Ishikawa (cell line): ENCODE measurements at regions not wholly inside any gene's neighbourhood (a gene's known extent, or its start where the extent isn't known, plus 50 kb on each side); places are given as distances from the start of the nearest gene placed in this dataset.

Experiments
- CEBPB ChIP-seq: IDR thresholded peaks from 2 replicates; pipeline ENCODE4 v1.6.1; 2012
- CREB1 ChIP-seq: IDR thresholded peaks from 2 replicates; pipeline ENCODE4 v1.6.1; 2012; ENCODE audit warnings: low read depth
- EGR1 ChIP-seq: IDR thresholded peaks from 2 replicates; pipeline ENCODE4 v1.6.1; 2012
- EP300 ChIP-seq: IDR thresholded peaks from 2 replicates; pipeline ENCODE4 v1.6.1; 2012; ENCODE audit warnings: borderline replicate concordance
- MAX ChIP-seq: IDR thresholded peaks from 2 replicates; pipeline ENCODE4 v1.6.1; 2012
- RAD21 ChIP-seq: IDR thresholded peaks from 2 replicates; pipeline ENCODE4 v1.6.1; 2012; ENCODE audit warnings: low read depth
- TAF1 ChIP-seq: IDR thresholded peaks from 2 replicates; pipeline ENCODE4 v1.6.1; 2012; ENCODE audit warnings: low read depth, mild to moderate bottlenecking
- TCF12 ChIP-seq: IDR thresholded peaks from 2 replicates; pipeline ENCODE4 v1.6.1; 2012; ENCODE audit warnings: low read depth
- TF ChIP-seq, protein P1 (sequence below): IDR thresholded peaks from 2 replicates; pipeline ENCODE4 v1.6.1; 2012; ENCODE audit warnings: low read depth, mild to moderate bottlenecking

GRCh38 chr4:128463006-128463405 lies 175.4 kb upstream of the PGRMC2 start:
- TF ChIP-seq, protein P1, sequence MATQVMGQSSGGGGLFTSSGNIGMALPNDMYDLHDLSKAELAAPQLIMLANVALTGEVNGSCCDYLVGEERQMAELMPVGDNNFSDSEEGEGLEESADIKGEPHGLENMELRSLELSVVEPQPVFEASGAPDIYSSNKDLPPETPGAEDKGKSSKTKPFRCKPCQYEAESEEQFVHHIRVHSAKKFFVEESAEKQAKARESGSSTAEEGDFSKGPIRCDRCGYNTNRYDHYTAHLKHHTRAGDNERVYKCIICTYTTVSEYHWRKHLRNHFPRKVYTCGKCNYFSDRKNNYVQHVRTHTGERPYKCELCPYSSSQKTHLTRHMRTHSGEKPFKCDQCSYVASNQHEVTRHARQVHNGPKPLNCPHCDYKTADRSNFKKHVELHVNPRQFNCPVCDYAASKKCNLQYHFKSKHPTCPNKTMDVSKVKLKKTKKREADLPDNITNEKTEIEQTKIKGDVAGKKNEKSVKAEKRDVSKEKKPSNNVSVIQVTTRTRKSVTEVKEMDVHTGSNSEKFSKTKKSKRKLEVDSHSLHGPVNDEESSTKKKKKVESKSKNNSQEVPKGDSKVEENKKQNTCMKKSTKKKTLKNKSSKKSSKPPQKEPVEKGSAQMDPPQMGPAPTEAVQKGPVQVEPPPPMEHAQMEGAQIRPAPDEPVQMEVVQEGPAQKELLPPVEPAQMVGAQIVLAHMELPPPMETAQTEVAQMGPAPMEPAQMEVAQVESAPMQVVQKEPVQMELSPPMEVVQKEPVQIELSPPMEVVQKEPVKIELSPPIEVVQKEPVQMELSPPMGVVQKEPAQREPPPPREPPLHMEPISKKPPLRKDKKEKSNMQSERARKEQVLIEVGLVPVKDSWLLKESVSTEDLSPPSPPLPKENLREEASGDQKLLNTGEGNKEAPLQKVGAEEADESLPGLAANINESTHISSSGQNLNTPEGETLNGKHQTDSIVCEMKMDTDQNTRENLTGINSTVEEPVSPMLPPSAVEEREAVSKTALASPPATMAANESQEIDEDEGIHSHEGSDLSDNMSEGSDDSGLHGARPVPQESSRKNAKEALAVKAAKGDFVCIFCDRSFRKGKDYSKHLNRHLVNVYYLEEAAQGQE: no peak
- no peak for TF ChIP-seq TAF1
- TF ChIP-seq EP300: no peak
- TF ChIP-seq CEBPB: no peak
- TF ChIP-seq EGR1: no peak
- no peak for TF ChIP-seq RAD21
- TF ChIP-seq TCF12: no peak
- no peak for TF ChIP-seq CREB1
- TF ChIP-seq MAX: no peak
